OCI-LY3 (cell line): ENCODE measurements at regions not wholly inside any gene's neighbourhood (a gene's known extent, or its start where the extent isn't known, plus 50 kb on each side); places are given as distances from the start of the nearest gene placed in this dataset.
"Not testable (repeated sequence)": the region's sequence is repeated elsewhere in the genome, so short reads cannot be mapped to it uniquely, and the experiment has no call there.

Source experiments
- CTCF ChIP-seq: fragments of 200-600, 300-600 bp; sonication (generic); IDR thresholded peaks from 2 replicates; pipeline ENCODE4 v1.5.1; 2014; ENCODE audit warnings: antibody characterized with exemption, low read length, low read depth
- EZH2phosphoT487 ChIP-seq: fragments of 200-600 bp; shearing (Covaris generic); IDR thresholded peaks from 2 replicates; pipeline ENCODE4 v1.6.1; 2018; ENCODE audit warnings: antibody characterized with exemption, mixed run types, low read depth

GRCh38 chr5:74437870-74438269 lies 202.7 kb downstream of the ENC1 start:
- not testable (repeated sequence) for TF ChIP-seq CTCF, EZH2phosphoT487
